T follicular helper cell (primary cell): ENCODE measurements at regions not wholly inside any gene's neighbourhood (a gene's known extent, or its start where the extent isn't known, plus 50 kb on each side); places are given as distances from the start of the nearest gene placed in this dataset.
"Not testable (repeated sequence)": the region's sequence is repeated elsewhere in the genome, so short reads cannot be mapped to it uniquely, and the experiment has no call there.

ENCODE experiments used
- DNase-seq: peaks from one replicate; pipeline ENCODE4 v3.0.0-alpha.2; 2020; ENCODE audit warnings: low read depth

DNA sequence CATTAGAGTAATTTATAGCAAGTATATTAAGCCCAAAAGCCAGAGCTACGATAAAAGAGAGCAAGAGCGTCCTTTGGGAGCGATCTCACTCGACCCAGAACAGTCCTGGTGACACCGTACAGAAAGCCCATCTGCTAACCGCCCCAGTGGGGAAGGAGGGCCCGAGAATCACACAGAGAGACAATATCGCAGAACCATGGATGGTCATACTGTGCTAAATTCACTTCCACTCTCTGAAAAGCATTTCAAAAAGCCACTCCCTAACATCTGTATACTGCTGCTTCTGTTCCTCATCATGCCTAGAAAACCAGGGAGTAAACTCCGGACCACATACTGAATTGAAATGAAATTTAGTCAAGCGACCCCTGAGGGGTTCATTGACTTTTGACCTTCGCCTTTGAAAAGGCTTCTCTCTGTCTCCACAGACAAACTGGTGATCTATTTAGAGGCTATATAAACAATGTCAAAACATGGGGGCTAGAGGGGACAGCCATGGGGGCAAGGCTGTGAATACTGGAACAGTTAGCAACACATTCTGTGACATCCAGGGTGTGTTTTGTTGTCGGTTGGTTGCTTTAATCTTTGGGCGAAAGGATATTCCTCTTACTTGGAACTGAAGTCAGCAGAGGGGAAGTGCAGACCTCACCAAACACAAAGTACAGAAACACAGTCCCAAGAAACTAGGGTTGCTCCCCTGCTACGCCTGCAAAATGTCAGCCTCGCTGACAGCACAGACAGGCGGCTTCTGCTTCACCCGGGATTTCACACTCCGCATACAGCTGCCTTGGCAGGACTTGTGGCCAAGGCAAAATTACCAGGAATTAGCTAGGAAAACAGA is 129.0 kb upstream of the RASGEF1B start:
- no peak for DNase-seq

DNA sequence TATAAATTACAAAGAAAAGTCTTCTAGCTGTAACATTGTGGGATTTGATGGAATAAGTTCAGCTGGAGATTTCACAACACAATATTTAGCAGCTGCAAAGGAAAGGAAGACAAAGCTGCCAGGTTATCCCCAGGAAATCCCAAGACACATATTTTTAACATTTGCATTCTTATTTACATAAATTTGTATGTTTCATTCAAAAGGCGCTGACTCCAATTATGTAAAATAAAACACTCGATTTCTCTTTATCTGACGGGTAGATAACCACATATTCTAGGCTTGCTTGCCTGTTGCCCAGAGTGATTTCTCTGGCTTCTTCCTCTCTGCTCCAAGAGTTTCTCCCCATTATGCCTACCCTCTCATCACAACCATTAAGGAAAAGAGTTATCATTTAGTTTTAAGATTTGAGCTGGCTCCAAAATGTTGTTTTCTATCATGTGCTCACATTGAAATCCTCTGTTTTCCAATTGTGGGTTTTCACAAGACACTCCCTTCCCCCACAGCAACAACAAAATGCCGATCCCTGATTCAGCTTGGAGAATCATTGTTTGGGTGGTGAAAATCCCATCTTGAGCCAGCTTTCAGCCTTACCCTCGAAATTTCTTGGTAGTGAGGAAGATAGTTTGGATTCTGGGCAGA is 128.2 kb upstream of the RASGEF1B start:
- no peak for DNase-seq

DNA sequence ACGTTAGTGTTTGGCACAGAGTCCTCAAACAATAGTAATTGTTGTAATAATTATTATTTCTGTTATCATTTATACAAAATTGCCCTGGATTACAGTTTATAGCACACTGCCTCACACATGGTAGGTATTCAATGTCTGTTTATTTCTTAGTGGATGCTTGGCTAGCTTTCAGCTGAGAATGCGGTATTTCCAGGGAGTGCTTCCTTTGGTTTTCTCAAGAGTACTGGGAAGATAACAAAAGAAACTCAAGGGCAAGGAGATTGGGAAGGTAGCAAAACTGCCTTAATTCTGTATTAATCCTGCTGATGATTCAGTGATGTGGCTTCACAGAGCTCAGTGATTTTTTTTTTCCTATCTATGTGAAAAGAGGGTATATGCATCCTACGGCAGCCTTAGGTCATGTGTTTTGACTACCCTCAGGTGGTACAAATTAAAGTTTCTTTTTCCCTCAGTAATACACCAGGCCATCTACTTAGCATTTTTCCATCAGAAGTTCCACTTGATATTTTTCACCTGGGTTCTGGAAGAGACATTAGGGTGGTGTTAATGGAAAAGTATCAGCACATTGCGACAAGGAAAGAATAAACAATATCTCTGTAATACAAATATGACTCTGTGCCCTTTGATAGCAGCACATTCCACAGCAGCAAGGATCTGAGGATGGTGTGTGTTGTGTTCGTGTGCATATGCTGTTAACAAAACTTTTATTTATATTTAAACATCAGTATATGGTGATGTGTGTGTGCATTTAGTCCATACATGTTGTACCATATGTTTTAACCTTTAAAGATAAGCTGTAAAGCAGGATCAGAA is 124.3 kb upstream of the RASGEF1B start:
- DNase-seq, result no peak

DNA sequence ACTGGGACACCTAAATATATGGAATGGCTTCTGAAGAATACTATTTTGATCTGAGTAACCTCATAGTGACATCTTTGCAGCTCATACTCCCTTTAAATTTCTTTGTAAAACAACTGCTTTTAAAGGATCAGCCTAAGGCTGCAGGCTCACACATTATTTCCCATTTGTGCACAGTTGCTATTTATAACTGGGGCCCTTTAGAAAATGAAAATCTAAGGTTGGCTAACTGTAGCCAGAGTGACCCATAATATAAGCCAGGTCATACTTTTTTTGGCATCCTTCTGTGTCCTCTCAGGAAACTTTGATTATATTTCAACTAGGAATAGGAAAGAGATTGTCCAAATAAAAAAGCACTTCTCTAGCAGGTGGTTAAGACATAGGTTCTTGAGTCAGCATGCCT is 123.6 kb upstream of the RASGEF1B start:
- no peak for DNase-seq

DNA sequence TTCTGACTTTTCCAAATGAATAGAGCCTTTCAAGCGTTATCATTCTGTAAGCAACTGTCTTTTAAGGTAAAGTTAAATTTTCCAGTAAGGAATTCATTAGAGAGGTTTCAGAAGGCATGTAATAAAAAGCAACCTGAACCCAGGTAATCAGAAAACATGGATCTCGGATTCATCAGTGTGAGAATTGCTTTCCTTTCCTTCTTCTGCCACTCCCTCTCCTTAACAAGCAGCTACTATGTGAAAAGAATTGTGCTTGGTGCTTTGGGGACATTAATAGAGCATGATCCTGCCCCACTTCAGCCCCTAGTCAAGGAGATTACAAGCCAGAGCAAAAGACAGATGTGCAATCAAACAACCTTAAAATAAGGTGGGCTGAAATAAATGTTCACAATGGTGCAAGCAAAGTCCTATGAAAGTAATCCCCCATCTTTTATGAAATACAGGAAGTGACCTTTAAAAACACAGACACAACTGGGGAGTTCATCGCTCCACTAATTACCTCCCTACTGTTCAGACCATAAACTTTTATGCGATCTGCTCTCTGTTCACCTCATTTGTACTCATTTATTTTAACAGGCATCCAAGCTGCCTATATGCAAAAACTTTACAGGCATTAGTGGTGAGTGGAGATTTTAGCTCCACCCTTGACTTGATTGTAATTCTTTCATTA is 122.9 kb upstream of the RASGEF1B start:
- DNase-seq, result no peak

DNA sequence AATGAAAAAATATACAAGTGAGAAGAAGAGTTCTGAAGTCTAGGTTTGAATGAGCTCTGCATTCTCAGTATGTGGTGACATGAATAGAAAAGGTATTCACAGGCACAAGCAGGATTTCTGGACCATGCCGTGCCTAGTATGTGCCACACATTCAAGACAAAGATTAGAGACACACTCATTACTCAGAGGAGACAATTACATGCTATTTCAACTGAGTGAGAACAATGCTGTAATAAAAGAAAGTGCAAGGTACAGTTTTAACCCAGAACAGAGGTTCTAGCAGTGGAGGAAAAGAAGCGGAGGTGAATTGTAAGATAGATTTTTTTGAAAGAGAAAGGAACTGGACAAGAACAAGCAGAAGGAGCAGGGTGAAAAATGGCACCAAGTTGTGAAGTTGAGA is 121.0 kb upstream of the RASGEF1B start:
- DNase-seq, result no peak

DNA sequence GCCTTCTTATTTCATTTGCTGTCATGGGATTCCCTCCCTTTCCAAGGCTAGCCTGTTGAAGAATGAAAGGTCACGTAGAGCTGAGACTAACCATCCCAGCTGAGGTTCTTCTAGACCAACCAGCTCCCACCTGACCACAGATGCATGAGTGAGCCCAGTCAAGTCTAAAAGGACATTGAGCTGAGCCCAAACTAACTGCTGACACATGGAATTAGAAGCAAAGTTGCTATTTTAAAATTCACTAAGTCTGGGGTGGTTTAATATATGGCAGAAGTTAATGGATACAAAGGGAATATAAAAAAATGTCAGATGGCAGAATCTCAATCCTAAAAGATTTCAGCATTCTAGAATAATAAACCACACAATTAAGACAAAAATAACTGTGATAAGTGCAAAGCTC is 118.9 kb upstream of the RASGEF1B start:
- no peak for DNase-seq

DNA sequence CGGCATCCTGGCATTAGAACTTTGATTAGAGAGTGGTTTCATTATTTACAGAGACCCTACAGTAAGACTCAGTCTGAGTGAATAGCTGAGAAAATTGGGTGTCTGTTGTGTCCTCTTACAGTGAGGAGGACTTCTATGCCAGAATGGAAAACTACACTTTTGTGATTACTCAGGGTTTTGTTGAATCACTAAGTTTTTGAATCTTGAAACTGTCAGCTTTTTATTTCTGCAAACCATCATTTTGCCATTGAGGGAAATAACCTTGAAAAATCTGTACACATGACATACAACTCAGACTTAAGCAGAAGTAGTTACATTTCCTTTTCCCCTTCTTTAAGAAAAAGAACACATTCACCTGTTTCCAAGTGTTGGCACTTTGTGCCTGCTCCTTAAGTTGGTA is 117.6 kb upstream of the RASGEF1B start:
- DNase-seq, result no peak

DNA sequence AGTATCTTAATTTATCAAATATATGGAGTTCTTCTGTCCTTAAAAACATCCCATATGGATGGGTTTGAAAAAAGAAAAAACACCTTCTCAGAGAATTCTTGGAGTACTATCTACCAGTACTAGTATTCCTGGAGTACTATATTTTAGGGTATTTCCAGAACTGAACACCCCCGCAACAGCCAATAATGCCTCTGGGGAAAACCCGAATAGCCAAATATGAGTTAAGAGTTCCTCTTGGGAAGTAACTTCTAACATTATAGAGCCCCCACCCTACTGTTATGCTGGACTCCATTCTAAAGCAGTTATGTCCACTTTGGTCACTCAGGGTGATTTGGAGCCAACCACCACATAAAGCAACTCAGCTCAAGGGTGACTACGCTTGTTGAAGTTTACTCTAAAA is 115.0 kb upstream of the RASGEF1B start:
- DNase-seq, result no peak

DNA sequence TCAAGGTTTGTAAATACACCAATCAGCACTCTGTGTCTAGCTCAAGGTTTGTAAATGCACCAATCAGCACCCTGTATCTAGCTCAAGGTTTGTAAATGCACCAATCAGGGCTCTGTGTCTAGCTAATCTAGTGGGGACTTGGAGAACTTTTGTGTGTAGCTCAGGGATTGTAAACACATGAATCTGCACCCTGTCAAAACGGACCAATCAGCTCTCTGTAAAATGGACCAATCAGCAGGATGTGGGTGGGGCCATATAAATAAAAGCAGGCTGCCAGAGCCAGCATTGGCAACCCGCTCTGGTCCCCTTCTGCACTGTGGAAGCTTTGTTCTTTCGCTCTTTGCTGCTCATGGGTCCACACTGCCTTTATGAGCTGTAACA is 109.3 kb upstream of the RASGEF1B start:
- DNase-seq, result not testable (repeated sequence)

DNA sequence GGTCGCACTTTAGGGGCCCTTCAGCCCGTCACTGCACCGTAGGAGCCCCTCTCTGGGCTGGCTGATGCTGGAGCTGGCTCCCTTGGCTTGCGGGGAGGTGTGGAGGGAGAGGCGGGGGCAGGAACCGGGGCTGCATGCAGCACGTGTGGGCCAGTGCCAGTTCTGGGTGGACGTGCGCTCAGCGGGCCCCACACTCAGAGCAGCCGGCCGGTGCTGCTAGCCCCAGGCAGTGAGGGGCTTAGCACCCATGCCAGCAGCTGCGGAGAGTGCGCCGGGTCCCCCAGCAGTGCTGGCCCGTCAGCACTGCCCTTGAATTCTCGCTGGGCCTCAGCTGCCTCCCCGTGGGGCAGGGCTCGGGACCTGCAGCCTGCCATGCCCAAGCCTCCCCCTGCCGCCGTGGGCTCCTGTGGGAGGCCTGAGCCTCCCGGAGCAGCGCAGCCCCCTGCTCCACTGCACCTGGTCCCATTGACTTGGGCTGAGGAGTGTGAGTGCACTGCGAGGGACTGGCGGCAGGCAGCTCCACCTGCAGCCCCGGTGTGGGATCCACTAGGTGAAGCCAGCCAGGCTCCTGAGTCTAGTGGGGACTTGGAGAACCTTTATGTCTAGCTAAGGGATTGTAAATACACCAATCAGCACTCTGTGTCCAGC is 108.8 kb upstream of the RASGEF1B start:
- DNase-seq, result no peak

DNA sequence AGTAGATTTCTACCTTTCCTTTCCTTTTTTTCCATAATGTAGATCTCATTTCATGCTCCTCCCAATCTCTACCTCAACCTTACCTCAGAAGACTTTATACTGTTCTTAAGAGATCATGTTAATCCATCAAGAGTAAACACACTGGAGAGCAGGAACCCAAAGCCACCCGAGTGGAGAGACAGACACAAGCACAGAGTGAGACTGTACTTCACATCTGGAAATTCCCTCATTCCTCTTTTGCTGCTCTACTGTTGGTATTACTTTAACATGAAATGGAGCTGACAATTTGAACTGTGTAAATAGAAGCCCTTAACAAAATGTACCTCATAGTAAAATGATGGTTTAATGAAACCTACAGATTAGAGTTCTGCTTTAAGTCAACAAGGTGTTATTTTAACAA is 105.7 kb upstream of the RASGEF1B start:
- no peak for DNase-seq

DNA sequence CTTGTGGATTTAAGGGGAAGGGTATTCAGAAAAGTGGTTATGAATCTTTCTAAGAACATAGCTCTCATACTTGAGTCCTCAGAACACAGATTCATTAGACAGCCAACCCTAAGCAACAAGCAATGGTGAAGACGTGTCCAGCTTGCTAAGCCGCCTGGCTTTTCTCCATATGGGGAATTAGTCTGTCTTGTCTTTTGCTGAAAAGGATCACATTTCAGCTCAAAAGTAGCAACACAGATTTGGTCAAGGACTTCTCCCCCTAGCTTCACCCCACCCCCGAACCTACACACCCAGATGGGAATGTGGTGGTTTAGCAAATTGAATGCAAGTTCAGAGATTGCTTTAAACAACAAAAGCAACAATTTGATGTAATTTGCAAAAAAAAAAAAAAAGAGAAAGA is 103.3 kb upstream of the RASGEF1B start:
- no peak for DNase-seq

DNA sequence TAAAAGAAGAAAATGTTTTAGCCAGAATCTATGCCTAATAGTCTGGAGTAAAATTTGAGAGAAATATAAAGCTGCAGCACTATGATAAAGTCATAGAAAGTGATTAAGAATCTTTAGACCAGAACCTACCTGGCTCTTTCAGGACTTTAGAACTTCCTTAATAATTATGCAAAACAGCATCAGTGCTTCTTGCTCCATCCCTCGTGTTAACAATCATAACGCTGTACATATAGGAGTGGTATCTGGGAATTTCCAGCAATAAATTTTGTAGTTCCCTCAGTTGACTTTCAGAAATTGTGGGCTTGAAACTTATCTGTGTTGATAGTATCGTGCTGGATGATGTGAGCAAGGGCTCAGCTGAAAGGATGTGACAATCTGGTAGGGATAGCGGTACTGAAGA is 102.1 kb upstream of the RASGEF1B start:
- no peak for DNase-seq

DNA sequence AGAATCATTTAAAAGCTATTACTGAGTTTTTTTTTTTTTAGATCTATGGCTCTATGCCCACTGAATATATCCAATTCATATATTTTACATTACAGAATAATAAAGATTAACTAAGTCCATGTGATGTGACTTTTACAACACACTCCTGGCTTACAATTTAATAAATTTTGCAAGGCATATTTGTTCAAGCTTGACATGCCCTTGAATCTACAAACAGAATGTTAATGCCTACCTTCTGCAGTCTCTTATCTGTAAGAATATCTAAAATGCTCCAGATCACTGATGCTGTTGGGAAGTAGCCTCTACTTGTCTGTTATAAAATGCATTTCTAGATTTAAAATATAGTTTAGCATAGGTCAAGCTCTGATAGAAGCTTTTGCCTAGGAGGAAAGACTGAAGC is 100.7 kb upstream of the RASGEF1B start:
- DNase-seq, result no peak

DNA sequence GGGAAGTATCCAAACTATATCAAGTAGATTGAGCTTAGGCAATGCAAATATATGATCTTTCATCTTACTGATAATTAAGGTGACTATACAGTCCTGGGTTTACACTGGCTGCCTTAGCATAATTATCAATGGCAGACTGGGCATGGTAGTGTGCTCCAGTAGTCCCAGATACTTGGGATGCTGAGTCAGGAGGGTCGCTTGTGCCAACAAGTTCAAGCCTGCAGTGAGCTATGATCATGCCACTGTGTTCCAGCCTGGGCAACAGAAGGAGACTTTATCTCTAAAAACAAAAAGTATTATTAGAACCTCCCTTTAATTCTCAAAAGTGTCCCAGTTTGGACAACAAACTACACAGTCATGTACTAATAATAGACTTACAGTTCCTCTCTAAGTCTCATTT is 99.4 kb upstream of the RASGEF1B start:
- DNase-seq, result no peak

DNA sequence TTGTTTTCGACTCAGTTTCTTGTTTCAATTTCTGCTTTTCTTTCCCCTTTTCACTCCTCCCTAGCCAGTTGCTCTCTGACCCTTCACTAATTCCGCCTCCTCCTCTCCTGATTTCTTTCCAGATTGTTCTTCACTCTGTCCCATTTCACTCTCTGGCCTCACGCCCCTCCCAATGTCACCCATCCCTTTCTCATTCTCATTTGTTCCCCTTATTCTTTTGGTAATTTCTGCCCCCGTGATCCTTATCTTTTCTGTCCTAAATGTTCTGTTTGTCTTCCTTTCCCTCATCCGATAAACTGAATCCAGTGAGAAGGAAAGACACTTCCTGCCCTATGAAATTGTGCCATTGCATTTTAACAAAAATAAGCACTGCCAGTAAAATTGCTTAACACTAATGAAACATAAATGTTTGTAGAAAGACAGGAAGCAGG is 94.5 kb upstream of the RASGEF1B start:
- no peak for DNase-seq

DNA sequence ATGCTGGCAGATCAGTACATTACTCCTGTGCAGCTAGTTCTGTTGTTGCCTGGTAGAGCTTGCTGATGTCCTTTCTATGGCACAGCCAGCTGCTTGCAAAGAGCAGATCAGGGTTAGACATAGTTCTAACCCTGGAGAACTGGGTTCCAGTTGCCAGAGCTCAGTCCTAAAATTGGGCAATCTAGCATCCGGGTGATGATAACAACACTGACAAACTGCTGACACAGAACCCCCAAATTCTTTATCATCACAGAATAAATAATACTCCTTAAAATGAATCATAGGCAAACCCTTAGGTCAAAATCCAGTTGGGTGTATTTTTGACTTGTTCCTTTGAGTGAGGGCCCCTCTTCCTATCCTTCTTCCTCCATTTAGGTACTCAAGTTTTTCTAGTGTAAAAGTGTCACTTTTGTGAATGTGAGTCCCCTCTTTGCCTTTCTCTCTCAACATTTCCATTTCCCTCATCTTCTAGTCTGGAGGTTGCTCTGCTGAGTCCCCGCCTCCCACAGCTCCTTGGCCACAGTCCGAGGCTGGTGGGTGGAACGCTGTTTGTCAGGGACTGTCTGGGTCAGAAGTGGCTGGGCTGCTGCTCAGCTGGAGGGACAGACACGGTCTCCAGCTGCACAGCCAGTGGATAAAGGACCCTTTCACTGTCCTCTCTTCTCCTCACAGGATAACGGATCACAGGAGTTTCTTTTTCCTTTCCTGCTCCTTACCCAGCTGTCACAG is 93.6 kb upstream of the RASGEF1B start:
- no peak for DNase-seq

DNA sequence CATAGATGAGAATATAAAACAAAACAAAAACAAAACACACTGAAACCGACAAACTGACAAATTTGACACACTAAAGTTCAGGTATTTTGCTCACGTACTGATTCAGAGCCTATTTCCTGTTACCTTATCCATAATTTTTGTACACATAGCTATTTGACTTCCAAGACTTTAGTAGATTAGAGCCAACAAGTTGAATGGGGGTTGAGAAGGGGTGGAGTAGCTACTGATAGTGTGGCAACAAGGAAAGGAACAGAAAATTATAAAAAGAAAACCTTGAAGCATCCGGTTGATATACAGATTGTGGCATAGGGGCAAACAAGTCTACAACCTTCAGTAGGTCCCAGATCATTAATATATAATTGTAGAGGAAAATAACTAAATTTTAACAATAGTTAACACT is 92.3 kb upstream of the RASGEF1B start:
- no peak for DNase-seq

DNA sequence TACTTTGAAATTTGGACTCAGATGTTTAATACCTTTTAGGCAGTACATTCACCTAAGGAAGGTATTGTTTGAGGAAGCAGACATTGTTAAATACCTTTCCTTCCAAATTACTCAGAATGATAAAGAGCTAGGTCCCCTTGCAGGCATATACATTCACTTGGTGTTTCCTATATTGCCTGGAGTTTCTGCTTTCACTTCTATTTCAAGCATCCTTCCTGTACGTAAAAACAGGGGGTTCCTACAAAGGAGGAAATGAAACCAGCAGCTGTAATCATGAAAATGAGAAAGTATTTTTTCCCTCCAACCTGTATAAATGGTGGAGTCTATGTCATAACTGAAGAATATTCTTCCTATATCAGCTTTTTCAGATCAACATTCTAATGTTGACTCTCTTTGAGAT is 90.4 kb upstream of the RASGEF1B start:
- no peak for DNase-seq

DNA sequence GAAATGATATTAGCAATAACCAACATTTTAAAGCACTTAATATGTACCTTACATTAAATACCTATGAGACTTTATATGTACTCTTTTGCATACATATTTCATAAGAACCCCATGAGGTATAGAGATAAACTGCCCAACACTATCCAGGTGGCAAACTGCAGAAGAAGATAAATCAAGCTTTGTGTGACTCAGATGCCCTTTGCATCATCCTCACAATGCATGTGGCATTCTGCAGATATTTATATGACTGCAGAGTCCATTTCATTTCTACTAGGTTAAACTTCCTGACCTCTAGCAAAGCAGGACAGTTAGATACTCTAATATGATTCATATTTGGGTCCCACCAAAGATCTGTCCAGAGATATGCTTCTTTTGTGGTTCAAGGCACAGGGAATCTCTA is 85.6 kb upstream of the RASGEF1B start:
- no peak for DNase-seq
